ENCODE measurements at regions not wholly inside any gene's neighbourhood (a gene's known extent, or its start where the extent isn't known, plus 50 kb on each side); places are given as distances from the start of the nearest gene placed in this dataset.

- BruUV-seq (replicated peaks): no TSS peak
- TF ChIP-seq, protein P1, sequence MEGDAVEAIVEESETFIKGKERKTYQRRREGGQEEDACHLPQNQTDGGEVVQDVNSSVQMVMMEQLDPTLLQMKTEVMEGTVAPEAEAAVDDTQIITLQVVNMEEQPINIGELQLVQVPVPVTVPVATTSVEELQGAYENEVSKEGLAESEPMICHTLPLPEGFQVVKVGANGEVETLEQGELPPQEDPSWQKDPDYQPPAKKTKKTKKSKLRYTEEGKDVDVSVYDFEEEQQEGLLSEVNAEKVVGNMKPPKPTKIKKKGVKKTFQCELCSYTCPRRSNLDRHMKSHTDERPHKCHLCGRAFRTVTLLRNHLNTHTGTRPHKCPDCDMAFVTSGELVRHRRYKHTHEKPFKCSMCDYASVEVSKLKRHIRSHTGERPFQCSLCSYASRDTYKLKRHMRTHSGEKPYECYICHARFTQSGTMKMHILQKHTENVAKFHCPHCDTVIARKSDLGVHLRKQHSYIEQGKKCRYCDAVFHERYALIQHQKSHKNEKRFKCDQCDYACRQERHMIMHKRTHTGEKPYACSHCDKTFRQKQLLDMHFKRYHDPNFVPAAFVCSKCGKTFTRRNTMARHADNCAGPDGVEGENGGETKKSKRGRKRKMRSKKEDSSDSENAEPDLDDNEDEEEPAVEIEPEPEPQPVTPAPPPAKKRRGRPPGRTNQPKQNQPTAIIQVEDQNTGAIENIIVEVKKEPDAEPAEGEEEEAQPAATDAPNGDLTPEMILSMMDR (conservative IDR thresholded peaks at IDR 0.05; ENCODE audit: low read length): no peak
- no peak for TF ChIP-seq EZH2phosphoT487 (IDR thresholded peaks at IDR 0.05; ENCODE audit: borderline replicate concordance, low read depth, low read length)
- Histone ChIP-seq H3K4me1 (ENCODE audit: insufficient read depth, low read length, poor library complexity, severe bottlenecking) (no peaks in the 10 kb centered on the region), H4K20me1 (ENCODE audit: insufficient read depth, low read length) (no peaks in the 10 kb centered on the region), H3K36me3 (ENCODE audit: insufficient read depth, low read length) (no peaks in the 10 kb centered on the region), H3K9me2 (ENCODE audit: insufficient read depth, low read length) (no peaks in the 10 kb centered on the region), H2AFZ (ENCODE audit: low read length) (no peak overlapping the region), H3K4me3 (ENCODE audit: low read depth, low read length, poor library complexity, severe bottlenecking) (no peak overlapping the region), H3K27ac (ENCODE audit: low read depth, low read length, poor library complexity, severe bottlenecking) (no peak overlapping the region), H3K79me2 (ENCODE audit: insufficient read depth, low read depth, low read length) (no peaks in the 10 kb centered on the region), H3K4me2 (ENCODE audit: low read length) (no peak overlapping the region), H3K9me3 (ENCODE audit: low read length) (no peaks in the 10 kb centered on the region)
- ChIA-PET POLR2A (interaction anchor here (0.6 kb wide), 1 partner anchor 1439 kb away, joined by 3 read pairs; no protein-coding TSS in a partner anchor), CTCF (ENCODE audit: unreplicated experiment) (no interaction called here)
- DNase-seq (ENCODE audit: low spot score): no peak
- intact Hi-C loops (cut with micrococcal nuclease; ENCODE audit: unreplicated experiment): no loop called here
Observed at GRCh38 chr3:6560259-6560658, 300.7 kb upstream of the GRM7 start.

DNA sequence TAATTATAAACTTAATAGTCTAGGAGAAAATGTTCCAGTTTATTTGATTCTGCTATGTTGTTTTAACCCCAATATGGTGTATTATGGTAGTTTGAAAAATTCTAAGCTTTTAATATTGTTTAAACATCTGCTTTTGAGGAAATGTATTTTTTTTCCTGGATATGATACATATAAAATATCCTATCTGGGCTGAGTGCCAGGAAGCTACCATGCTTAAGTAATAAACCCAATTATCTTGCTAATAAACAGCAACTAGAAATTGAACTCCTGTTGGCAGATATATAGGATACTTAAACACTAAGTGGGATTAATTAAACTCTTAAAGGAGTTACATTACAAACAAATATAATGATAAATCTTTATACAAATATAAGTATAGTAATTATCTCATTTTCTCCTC, 293.7 kb upstream of the GRM7 start:
- Histone ChIP-seq H3K4me1 (ENCODE audit: insufficient read depth, low read length, poor library complexity, severe bottlenecking) (no peaks in the 10 kb centered on the region), H2AFZ (ENCODE audit: low read length) (no peak overlapping the region), H3K9me3 (ENCODE audit: low read length) (no peaks in the 10 kb centered on the region), H4K20me1 (ENCODE audit: insufficient read depth, low read length) (no peaks in the 10 kb centered on the region), H3K79me2 (ENCODE audit: insufficient read depth, low read depth, low read length) (no peaks in the 10 kb centered on the region), H3K27ac (ENCODE audit: low read depth, low read length, poor library complexity, severe bottlenecking) (no peak overlapping the region), H3K36me3 (ENCODE audit: insufficient read depth, low read length) (no peaks in the 10 kb centered on the region), H3K9me2 (ENCODE audit: insufficient read depth, low read length) (no peaks in the 10 kb centered on the region), H3K4me2 (ENCODE audit: low read length) (no peak overlapping the region), H3K4me3 (ENCODE audit: low read depth, low read length, poor library complexity, severe bottlenecking) (no peak overlapping the region)
- intact Hi-C loops (cut with micrococcal nuclease; ENCODE audit: unreplicated experiment): no loop called here
- no TSS peak for BruUV-seq (replicated peaks)
- ChIA-PET POLR2A (interaction anchor here (0.7 kb wide), 3 partner anchors 10 to 67 kb away, joined by 3 read pairs; no protein-coding TSS in a partner anchor), CTCF (ENCODE audit: unreplicated experiment) (no interaction called here)
- TF ChIP-seq, protein P1 (conservative IDR thresholded peaks at IDR 0.05; ENCODE audit: low read length): no peak
- TF ChIP-seq EZH2phosphoT487 (IDR thresholded peaks at IDR 0.05; ENCODE audit: borderline replicate concordance, low read depth, low read length): no peak
- no peak for DNase-seq (ENCODE audit: low spot score)

DNA sequence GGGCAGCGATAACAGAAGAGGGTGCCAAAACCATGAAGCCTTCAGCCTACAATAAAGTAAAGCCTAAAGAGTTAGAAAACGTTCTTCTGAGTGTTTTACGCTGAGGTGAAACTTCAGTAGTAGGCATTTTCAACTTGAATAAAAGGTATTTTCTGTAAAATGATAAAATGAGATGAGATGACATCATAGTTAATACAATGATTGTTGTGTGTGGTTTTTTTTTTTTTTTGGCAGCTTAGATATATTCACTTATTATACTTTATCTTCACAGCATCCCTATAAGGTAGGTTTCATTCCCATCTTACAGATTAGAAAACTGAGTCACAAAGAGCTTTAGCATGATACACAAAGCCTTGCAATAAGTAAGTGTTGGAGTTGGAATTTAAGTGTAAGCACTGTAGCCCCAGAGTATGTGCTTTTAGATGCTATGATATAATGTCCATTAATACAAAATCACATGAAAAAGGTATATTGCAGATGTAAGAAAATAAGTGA, 291.9 kb upstream of the GRM7 start:
- Histone ChIP-seq H3K27ac (ENCODE audit: low read depth, low read length, poor library complexity, severe bottlenecking) (no peak overlapping the region), H3K79me2 (ENCODE audit: insufficient read depth, low read depth, low read length) (no peaks in the 10 kb centered on the region), H3K36me3 (ENCODE audit: insufficient read depth, low read length) (no peaks in the 10 kb centered on the region), H3K9me3 (ENCODE audit: low read length) (no peaks in the 10 kb centered on the region), H3K4me1 (ENCODE audit: insufficient read depth, low read length, poor library complexity, severe bottlenecking) (no peaks in the 10 kb centered on the region), H2AFZ (ENCODE audit: low read length) (no peak overlapping the region), H3K4me2 (ENCODE audit: low read length) (no peak overlapping the region), H3K9me2 (ENCODE audit: insufficient read depth, low read length) (no peaks in the 10 kb centered on the region), H3K4me3 (ENCODE audit: low read depth, low read length, poor library complexity, severe bottlenecking) (no peak overlapping the region), H4K20me1 (ENCODE audit: insufficient read depth, low read length) (no peaks in the 10 kb centered on the region)
- TF ChIP-seq EZH2phosphoT487 (IDR thresholded peaks at IDR 0.05; ENCODE audit: borderline replicate concordance, low read depth, low read length): no peak
- TF ChIP-seq, protein P1 (conservative IDR thresholded peaks at IDR 0.05; ENCODE audit: low read length): no peak
- DNase-seq (ENCODE audit: low spot score): no peak
- intact Hi-C loops (cut with micrococcal nuclease; ENCODE audit: unreplicated experiment): no loop called here
- CTCF ChIA-PET (ENCODE audit: unreplicated experiment): no interaction called here
- no TSS peak for BruUV-seq (replicated peaks)
- POLR2A ChIA-PET: interaction anchor here (0.6 to 1.1 kb wide), 5 partner anchors 16 to 1876 kb away, joined by 3 to 6 read pairs (median 3); no protein-coding TSS in a partner anchor

Measured in OCI-LY7 (cell line).